ENCODE measurements at regions not wholly inside any gene's neighbourhood (a gene's known extent, or its start where the extent isn't known, plus 50 kb on each side); places are given as distances from the start of the nearest gene placed in this dataset.

GRCh38 chr2:13255485-13255884, 538.7 kb downstream of the TRIB2 start:
- no peak for TF ChIP-seq REST (IDR thresholded peaks at IDR 0.05; ENCODE audit: low read depth)
- no peak for TF ChIP-seq CREB1 (IDR thresholded peaks at IDR 0.05; ENCODE audit: low read depth)
- TF ChIP-seq EP300 (IDR thresholded peaks at IDR 0.05; ENCODE audit: borderline replicate concordance) = no peak
- no peak for TF ChIP-seq CEBPB (IDR thresholded peaks at IDR 0.05)
- TF ChIP-seq TEAD4 (IDR thresholded peaks at IDR 0.05) = no peak
- no peak for TF ChIP-seq FOXM1 (IDR thresholded peaks at IDR 0.05; ENCODE audit: borderline replicate concordance, low read depth)
- no peak for TF ChIP-seq TCF12 (IDR thresholded peaks at IDR 0.05; ENCODE audit: low read depth)
- no peak for TF ChIP-seq NFIC (IDR thresholded peaks at IDR 0.05)
- TF ChIP-seq YY1 (IDR thresholded peaks at IDR 0.05; ENCODE audit: low read depth) = no peak
- TF ChIP-seq ZBTB7A (IDR thresholded peaks at IDR 0.05; ENCODE audit: low read depth) = no peak

- TF ChIP-seq CREB1 (IDR thresholded peaks at IDR 0.05; ENCODE audit: low read depth) (no peak), EP300 (IDR thresholded peaks at IDR 0.05; ENCODE audit: borderline replicate concordance) (no peak), NFIC (IDR thresholded peaks at IDR 0.05) (no peak), TCF12 (IDR thresholded peaks at IDR 0.05; ENCODE audit: low read depth) (no peak), ZBTB7A (IDR thresholded peaks at IDR 0.05; ENCODE audit: low read depth) (no peak), REST (IDR thresholded peaks at IDR 0.05; ENCODE audit: low read depth) (peak; percentile 77), FOXM1 (IDR thresholded peaks at IDR 0.05; ENCODE audit: borderline replicate concordance, low read depth) (no peak)
These were observed 543.7 kb downstream of the TRIB2 start for GRCh38 chr2:13260402-13260801.

- no peak for TF ChIP-seq ZBTB7A (IDR thresholded peaks at IDR 0.05; ENCODE audit: low read depth)
- TF ChIP-seq EP300 (IDR thresholded peaks at IDR 0.05; ENCODE audit: borderline replicate concordance) = no peak
- TF ChIP-seq NFIC (IDR thresholded peaks at IDR 0.05) = no peak
- no peak for TF ChIP-seq USF1 (IDR thresholded peaks at IDR 0.05)
- no peak for TF ChIP-seq MAX (IDR thresholded peaks at IDR 0.05)
- TF ChIP-seq TCF12 (IDR thresholded peaks at IDR 0.05; ENCODE audit: low read depth) = no peak
- TF ChIP-seq CREB1 (IDR thresholded peaks at IDR 0.05; ENCODE audit: low read depth) = no peak
- no peak for TF ChIP-seq TAF1 (IDR thresholded peaks at IDR 0.05; ENCODE audit: low read depth)
- no peak for TF ChIP-seq RAD21 (IDR thresholded peaks at IDR 0.05; ENCODE audit: low read depth)
- TF ChIP-seq EGR1 (IDR thresholded peaks at IDR 0.05) = no peak
- no peak for TF ChIP-seq YY1 (IDR thresholded peaks at IDR 0.05; ENCODE audit: low read depth)
- no peak for TF ChIP-seq TEAD4 (IDR thresholded peaks at IDR 0.05)
- no peak for TF ChIP-seq CEBPB (IDR thresholded peaks at IDR 0.05)
- TF ChIP-seq FOXM1 (IDR thresholded peaks at IDR 0.05; ENCODE audit: borderline replicate concordance, low read depth) = no peak
- no peak for TF ChIP-seq REST (IDR thresholded peaks at IDR 0.05; ENCODE audit: low read depth)
These were observed 549.4 kb downstream of the TRIB2 start for GRCh38 chr2:13266166-13266565.

- TF ChIP-seq CREB1 (IDR thresholded peaks at IDR 0.05; ENCODE audit: low read depth) = no peak
- no peak for TF ChIP-seq FOXM1 (IDR thresholded peaks at IDR 0.05; ENCODE audit: borderline replicate concordance, low read depth)
- no peak for TF ChIP-seq TAF1 (IDR thresholded peaks at IDR 0.05; ENCODE audit: low read depth)
- no peak for TF ChIP-seq MAX (IDR thresholded peaks at IDR 0.05)
- TF ChIP-seq ZBTB7A (IDR thresholded peaks at IDR 0.05; ENCODE audit: low read depth) = no peak
- no peak for TF ChIP-seq REST (IDR thresholded peaks at IDR 0.05; ENCODE audit: low read depth)
- no peak for TF ChIP-seq EGR1 (IDR thresholded peaks at IDR 0.05)
- no peak for TF ChIP-seq YY1 (IDR thresholded peaks at IDR 0.05; ENCODE audit: low read depth)
- TF ChIP-seq TCF12 (IDR thresholded peaks at IDR 0.05; ENCODE audit: low read depth) = no peak
- TF ChIP-seq TEAD4 (IDR thresholded peaks at IDR 0.05) = no peak
- no peak for TF ChIP-seq EP300 (IDR thresholded peaks at IDR 0.05; ENCODE audit: borderline replicate concordance)
- TF ChIP-seq CEBPB (IDR thresholded peaks at IDR 0.05) = no peak
- no peak for TF ChIP-seq NFIC (IDR thresholded peaks at IDR 0.05)
These were observed 568.0 kb downstream of the TRIB2 start for GRCh38 chr2:13284688-13285087.

Data from Ishikawa (cell line).